Osteocyte (in vitro differentiated cells): ENCODE measurements at regions not wholly inside any gene's neighbourhood (a gene's known extent, or its start where the extent isn't known, plus 50 kb on each side); places are given as distances from the start of the nearest gene placed in this dataset.

Source experiments
- DNase-seq: peaks from one replicate; pipeline ENCODE4 v3.0.0; 2021; ENCODE audit warnings: mixed read lengths; ENCODE audit not compliant: unreplicated experiment; ENCODE audit errors: extremely low spot score
- H3K27ac Mint-ChIP-seq: one replicate; pipeline ENCODE4 v1.8.0; 2021; ENCODE audit warnings: mild to moderate bottlenecking, mixed read lengths; ENCODE audit not compliant: unreplicated experiment
- H3K27me3 Mint-ChIP-seq: one replicate; pipeline ENCODE4 v1.8.0; 2021; ENCODE audit warnings: mixed read lengths; ENCODE audit not compliant: unreplicated experiment
- H3K36me3 Mint-ChIP-seq: one replicate; pipeline ENCODE4 v1.8.0; 2021; ENCODE audit warnings: mixed read lengths; ENCODE audit not compliant: unreplicated experiment
- H3K4me1 Mint-ChIP-seq: one replicate; pipeline ENCODE4 v1.8.0; 2021; ENCODE audit warnings: mixed read lengths; ENCODE audit not compliant: unreplicated experiment
- H3K4me3 Mint-ChIP-seq: one replicate; pipeline ENCODE4 v1.8.0; 2021; ENCODE audit warnings: mild to moderate bottlenecking, moderate library complexity, mixed read lengths; ENCODE audit not compliant: unreplicated experiment
- H3K9me3 Mint-ChIP-seq: one replicate; pipeline ENCODE4 v1.8.0; 2021; ENCODE audit warnings: mixed read lengths; ENCODE audit not compliant: unreplicated experiment
- CTCF ChIP-seq: fragments of 200-600 bp; sonication (generic); IDR thresholded peaks from 2 replicates; pipeline ENCODE4 v1.5.0; 2021; ENCODE audit warnings: antibody characterized with exemption, mild to moderate bottlenecking, moderate library complexity

DNA sequence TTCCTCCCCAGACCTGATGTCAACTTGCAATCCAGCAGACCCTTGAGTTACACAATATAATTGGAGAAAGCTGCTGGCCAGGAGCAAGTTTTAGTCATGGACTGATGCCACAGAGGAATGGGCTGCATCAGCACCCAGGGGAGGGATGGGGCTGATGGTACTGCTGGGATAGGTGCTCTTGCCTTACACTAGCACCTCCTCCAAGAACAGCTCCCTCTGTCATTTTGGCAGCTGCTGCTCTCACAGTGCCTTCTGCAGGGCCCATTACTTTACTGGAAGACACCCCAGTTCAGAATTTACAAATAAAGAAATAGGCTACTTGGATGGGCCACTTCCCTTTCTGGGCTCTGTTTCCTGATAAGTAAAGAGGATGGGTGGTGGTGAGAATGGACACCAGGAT lies 85.3 kb upstream of the RORA start:
- Mint-ChIP-seq H3K36me3 (no peaks in the 10 kb centered on the region), H3K27ac (no peak overlapping the region), H3K4me3 (no peak overlapping the region), H3K27me3 (no peaks in the 10 kb centered on the region), H3K9me3 (no peaks in the 10 kb centered on the region), H3K4me1 (no peaks in the 10 kb centered on the region)
- no peak for DNase-seq
- no peak for TF ChIP-seq CTCF

DNA sequence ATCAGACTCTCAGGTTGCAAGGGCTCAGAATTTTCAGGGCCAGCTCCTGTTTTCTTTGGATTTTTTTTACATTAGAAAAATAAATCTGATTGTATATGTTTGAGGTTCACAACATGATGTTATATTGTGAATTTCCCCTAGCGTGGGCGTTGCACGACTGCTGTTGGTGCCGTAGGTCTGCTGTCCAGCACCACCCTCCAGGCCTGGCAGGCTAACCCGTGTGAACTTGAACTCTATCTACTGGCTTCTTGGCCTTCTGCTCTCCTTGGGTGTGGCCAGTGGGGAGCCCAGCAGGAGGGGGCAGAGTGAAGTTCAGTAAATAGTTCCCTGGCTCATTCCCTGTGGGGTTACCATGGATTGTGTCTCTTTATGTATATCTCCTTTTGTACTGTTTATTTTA lies 80.5 kb upstream of the RORA start:
- Mint-ChIP-seq H3K27ac (no peak overlapping the region), H3K27me3 (no peaks in the 10 kb centered on the region), H3K9me3 (no peaks in the 10 kb centered on the region)

DNA sequence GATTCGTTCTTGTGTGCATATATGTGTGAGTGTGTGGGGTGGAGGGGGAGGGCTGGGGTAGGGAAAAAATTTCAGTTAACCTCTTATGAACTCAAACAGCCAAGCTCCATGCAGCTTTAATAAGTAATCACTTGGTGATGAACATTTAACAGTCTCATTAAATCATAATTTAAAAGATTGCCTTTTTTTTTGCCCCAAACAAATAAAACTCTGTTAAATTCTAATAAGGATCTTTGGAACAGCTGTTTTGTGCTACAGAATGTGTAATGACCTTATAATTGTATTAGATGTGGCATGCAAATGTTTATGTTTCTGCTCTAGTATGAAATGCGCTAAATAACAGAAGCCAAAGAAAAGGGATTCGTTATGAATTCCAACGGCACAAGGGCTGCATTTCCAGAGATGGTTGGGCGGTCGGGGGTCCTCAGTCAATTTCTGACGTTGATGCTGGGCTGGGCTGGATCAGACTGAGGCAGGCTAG lies 80.0 kb upstream of the RORA start:
- Mint-ChIP-seq H3K4me3 (no peak overlapping the region), H3K36me3 (no peaks in the 10 kb centered on the region), H3K9me3 (no peaks in the 10 kb centered on the region), H3K27me3 (no peaks in the 10 kb centered on the region), H3K27ac (no peak overlapping the region), H3K4me1 (no peaks in the 10 kb centered on the region)
- no peak for DNase-seq
- TF ChIP-seq CTCF, result no peak

More for the DNA sequence above, 80.5 kb upstream of the RORA start:
- DNase-seq, result no peak
- H3K4me1 Mint-ChIP-seq, result no peaks in the 10 kb centered on the region
- no peaks in the 10 kb centered on the region for H3K36me3 Mint-ChIP-seq
- H3K4me3 Mint-ChIP-seq, result no peak overlapping the region
- TF ChIP-seq CTCF, result no peak

- H3K36me3 Mint-ChIP-seq, result no peaks in the 10 kb centered on the region
- no peak overlapping the region for H3K27ac Mint-ChIP-seq
- no peaks in the 10 kb centered on the region for H3K9me3 Mint-ChIP-seq
- TF ChIP-seq CTCF, result no peak
- DNase-seq, result no peak
- no peaks in the 10 kb centered on the region for H3K27me3 Mint-ChIP-seq
- H3K4me1 Mint-ChIP-seq, result no peaks in the 10 kb centered on the region
- no peak overlapping the region for H3K4me3 Mint-ChIP-seq
Measured at GRCh38 chr15:61308437-61308836, 79.3 kb upstream of the RORA start.

GRCh38 chr15:61307474-61307873 lies 78.4 kb upstream of the RORA start:
- no peaks in the 10 kb centered on the region for H3K9me3 Mint-ChIP-seq
- no peak for TF ChIP-seq CTCF
- no peak overlapping the region for H3K27ac Mint-ChIP-seq
- H3K27me3 Mint-ChIP-seq, result no peaks in the 10 kb centered on the region
- no peaks in the 10 kb centered on the region for H3K4me1 Mint-ChIP-seq
- H3K36me3 Mint-ChIP-seq, result no peaks in the 10 kb centered on the region
- DNase-seq, result no peak
- H3K4me3 Mint-ChIP-seq, result no peak overlapping the region
